Urothelium cell line (cell line): ENCODE measurements at regions not wholly inside any gene's neighbourhood (a gene's known extent, or its start where the extent isn't known, plus 50 kb on each side); places are given as distances from the start of the nearest gene placed in this dataset.

Experiments
- DNase-seq: peaks from one replicate; pipeline ENCODE4 v3.0.0; 2011; ENCODE audit warnings: low spot score, mixed read lengths
- FAIRE-seq: peaks from 2 replicates; lab custom pipeline; 2011; peaks lifted over from hg19 to GRCh38; lab: Jason Lieb, UNC

GRCh38 chr20:24084281-24084680, 95.7 kb upstream of the GGTLC1 start:
- FAIRE-seq = no peak
- no peak for DNase-seq

DNA sequence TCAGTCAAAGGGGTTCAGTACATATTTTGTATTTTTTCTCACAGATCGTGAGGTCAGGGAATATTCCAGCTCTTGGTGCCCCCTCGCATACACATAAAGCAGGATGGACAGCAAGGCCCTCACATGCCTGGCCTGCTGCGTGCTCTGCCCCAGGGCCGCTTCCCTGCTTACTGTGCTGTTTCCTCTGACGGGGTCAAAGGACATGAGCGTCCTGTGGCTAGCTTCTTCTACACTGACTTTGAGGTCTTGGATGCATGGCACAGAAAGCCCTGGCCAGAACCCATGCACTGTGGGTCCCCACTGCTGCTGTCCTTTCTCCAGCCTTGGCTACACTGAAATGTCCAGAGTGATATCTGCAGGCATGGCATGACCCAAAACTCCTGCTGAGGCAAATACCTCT, 92.5 kb upstream of the GGTLC1 start:
- DNase-seq = no peak
- FAIRE-seq = no peak

GRCh38 chr20:24079661-24080412, 91.3 kb upstream of the GGTLC1 start:
- FAIRE-seq (no peak), DNase-seq (no peak)

GRCh38 chr20:24077145-24077544, 88.6 kb upstream of the GGTLC1 start:
- FAIRE-seq = no peak
- no peak for DNase-seq

DNA sequence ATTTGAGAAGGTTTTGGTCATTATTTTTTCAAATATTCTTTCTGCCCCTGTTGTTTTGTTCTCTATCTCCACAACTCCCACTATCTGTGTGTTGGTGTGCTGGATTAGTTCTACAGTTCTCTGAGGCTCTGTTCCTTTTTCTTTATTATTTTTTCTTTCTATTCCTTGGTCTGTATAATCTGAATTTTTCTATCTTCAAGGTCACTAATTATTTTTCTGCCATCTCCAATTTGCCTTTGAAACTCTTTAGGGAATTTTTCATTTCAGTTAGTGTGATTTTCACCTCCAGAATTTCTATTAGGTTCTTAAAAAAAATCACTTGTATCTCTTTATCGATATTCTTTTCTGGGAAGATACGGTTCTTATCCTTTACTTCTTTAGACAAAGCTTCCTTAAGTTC, 82.1 kb upstream of the GGTLC1 start:
- DNase-seq (no peak), FAIRE-seq (no peak)

GRCh38 chr20:24066076-24066700, 77.6 kb upstream of the GGTLC1 start:
- DNase-seq (no peak), FAIRE-seq (no peak)

- DNase-seq = no peak
- no peak for FAIRE-seq
These were observed 76.3 kb upstream of the GGTLC1 start for GRCh38 chr20:24064915-24065314.

GRCh38 chr20:24064092-24064491, 75.5 kb upstream of the GGTLC1 start:
- no peak for DNase-seq
- no peak for FAIRE-seq

GRCh38 chr20:24063100-24063499, 74.5 kb upstream of the GGTLC1 start:
- FAIRE-seq = no peak
- no peak for DNase-seq

DNA sequence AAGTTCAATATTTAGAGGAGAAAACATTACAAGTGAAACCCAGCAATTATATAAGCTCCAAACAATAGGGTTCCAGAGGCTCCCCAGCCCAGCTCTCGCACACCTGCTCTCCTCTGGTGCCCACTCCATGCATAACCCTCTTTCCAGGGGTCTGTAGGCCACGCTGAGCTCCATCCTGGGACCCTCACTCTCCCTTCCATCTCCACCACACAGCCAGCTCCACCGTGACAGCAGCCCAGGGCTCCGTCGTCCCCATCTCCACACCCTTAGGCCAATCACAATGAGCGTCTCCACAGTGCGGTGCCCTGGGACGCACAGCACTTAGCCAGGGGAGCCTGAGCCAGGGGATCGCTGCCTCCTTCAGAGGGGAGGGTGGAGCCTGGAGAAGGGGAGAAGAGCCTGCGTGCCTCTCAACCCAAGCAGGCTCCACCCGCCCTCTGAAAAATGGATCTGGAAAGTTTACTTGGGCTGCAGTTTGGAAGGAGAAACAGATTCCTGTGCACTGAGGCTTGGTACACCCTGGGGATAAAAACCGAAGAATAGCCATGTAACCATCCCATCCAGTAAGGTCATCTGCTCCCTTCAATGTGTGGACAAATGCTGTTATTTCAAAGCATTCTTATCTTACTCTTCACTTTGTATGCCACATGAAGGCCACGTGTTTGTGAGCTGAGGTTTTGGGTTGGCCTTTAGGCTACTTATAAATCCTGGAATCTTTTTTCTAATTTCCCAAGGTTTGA, 72.4 kb upstream of the GGTLC1 start:
- FAIRE-seq (no peak), DNase-seq (no peak)

DNA sequence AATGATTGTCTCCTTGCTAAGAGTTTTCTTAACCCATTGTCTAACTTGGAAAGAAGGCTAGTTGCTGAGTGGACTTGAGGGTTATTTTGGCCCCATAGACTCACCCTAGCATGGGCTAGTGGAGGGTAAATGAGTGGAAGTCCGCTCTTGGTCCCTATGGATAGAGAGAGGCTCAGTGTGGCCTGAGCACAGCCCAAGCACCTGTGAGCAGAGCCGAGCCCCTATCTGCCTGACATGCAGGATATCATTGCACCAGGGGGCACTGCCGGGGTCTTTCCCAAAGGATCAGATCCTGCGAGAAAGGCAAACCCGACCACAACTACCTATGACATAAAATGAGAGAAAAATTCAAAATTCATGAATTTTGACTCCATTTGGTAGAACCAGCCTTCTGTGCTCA, 70.6 kb upstream of the GGTLC1 start:
- no peak for FAIRE-seq

DNA sequence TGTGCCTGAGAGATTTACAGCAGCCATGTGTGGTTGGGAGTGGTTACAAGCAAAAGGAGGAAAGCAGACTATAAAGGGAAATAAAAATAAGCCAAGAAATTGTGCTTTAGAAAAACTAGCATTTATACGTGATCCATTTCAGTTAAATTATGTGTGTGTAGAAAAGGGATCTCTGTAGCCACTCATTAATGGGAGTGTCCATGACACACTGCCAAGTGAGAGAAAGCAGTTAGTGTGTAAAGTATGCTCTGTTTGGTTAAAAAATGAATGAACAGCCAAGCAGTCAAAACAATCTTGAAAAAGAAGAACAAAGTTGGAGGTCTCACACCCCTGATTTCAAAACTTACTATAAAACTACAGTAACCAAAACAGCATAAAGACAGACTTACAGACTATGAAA, 67.9 kb upstream of the GGTLC1 start:
- DNase-seq = no peak
- no peak for FAIRE-seq

More for the DNA sequence above, 70.6 kb upstream of the GGTLC1 start:
- no peak for DNase-seq

DNA sequence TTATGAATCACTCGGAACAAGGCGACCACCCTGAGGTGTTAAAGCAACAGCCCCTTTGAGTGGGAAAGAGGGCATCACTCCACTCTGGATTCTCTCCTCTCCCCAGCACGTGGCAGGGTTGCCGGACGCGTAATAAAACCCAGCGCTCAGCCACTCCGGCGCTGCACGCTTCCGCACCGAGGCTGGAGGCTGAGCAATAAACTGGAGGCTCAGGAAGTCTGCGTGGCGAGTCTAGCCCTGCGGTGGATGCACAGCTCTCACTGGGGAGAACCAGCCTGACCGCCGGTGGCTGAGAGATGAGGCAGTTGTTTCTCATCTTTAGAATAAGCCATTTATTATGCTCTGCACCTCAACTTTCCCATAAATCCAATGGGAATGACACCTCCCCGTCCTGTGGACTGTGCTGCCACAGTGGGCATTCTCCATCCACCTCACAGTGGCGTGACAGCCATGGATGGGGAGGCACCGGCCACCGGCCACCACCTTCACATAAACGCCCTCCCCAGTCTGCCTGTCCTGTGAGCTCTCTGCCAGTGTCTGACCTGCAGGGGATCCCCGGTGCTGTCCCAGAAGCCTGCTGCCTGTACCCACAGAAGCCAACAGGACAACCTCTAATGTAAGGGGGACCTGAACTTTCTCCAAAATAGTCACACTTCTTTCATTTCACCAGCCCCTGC, 64.2 kb upstream of the GGTLC1 start:
- DNase-seq (no peak), FAIRE-seq (no peak)

- DNase-seq (no peak), FAIRE-seq (no peak)
These were observed 62.6 kb upstream of the GGTLC1 start for GRCh38 chr20:24051160-24051559.

- DNase-seq (no peak), FAIRE-seq (no peak)
These were observed 61.5 kb upstream of the GGTLC1 start for GRCh38 chr20:24050119-24050518.

DNA sequence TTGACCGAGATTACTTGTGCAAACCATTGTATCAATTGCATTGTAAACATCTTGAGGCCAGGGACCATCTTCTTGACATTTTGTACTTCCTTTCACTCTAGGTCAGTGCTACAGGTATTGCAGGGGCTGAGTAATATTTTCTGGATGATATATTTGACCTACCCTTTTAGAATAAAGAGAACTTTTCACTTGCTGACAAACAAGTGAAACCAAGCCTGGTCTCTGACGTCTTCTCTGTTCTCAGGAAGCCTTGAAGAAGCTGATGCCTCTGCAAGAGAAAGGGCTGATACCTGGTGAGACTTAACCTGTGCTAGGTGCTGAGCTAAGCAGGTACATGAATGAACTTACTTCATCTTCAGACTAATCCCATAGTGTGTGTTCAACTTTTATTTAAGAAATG, 60.5 kb upstream of the GGTLC1 start:
- no peak for FAIRE-seq

GRCh38 chr20:24048024-24048611, 59.5 kb upstream of the GGTLC1 start:
- DNase-seq (no peak), FAIRE-seq (no peak)

More for the DNA sequence above, 60.5 kb upstream of the GGTLC1 start:
- no peak for DNase-seq

- no peak for DNase-seq
- FAIRE-seq = no peak
These were observed 58.3 kb upstream of the GGTLC1 start for GRCh38 chr20:24046888-24047287.

DNA sequence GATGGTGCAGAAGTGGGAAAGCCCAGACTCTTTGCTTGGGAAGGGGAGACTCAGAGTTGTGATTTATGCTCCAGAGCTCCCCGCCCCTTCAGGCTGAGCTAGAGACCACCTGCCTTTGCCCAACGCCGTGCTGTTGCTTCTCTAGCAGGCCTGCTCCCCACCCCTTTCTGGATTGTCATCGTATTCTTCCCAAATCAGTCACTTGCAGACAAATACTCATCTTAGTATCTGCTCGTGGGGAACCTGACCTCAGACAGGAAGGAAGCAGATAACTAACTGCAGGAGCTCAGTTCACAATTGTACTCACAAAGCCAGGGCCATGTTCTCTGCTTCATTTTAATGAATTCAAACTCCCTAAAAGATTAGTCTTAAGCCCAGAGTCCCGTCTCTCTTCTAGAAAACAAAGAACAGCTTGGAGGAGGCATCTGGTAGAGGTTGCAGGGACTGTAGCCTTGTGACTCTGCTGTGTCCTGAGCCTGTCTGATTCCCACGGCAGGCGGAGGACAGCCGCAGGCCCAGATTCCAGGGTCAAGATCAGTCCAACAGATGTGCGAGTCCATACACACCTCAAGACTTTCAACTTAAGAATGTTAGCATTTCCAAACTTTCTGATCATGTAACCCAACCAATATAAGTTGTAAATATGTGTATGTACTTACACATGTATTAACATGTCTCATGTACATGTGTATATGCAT, 57.2 kb upstream of the GGTLC1 start:
- DNase-seq = no peak
- no peak for FAIRE-seq

DNA sequence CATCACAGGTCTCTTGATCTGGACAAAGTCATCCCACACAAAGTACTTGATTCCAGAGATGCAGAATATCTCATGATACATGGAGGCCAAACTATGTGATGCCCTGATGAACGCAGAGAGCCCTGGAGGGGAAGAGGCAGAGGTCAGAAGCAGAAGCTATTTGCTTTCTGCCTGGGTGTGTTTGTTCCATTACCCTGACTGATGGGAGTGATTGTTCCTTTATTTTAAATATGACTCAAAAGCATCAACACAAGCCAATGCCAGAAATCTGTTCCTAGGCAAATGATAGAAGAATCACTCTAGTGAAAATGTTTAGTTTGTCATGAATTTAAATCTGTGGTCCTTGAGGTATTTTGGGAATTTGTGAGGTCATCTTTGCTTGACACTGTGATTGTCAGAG, 54.7 kb upstream of the GGTLC1 start:
- no peak for FAIRE-seq
- no peak for DNase-seq
